IPS-18c (cell line): ENCODE measurements at regions not wholly inside any gene's neighbourhood (a gene's known extent, or its start where the extent isn't known, plus 50 kb on each side); places are given as distances from the start of the nearest gene placed in this dataset.
"Not testable (repeated sequence)": the region's sequence is repeated elsewhere in the genome, so short reads cannot be mapped to it uniquely, and the experiment has no call there.

ENCODE experiments used
- H3K4me3 ChIP-seq: 2 replicates; pipeline ENCODE4 v1.7.0; 2013; ENCODE audit warnings: low read depth, mild to moderate bottlenecking, low read length, moderate library complexity; ENCODE audit not compliant: insufficient read depth
- H3K9me3 ChIP-seq: one replicate; pipeline ENCODE4 v1.6.1; 2013; ENCODE audit warnings: mild to moderate bottlenecking, low read length, moderate library complexity; ENCODE audit not compliant: control insufficient read depth, insufficient read depth

GRCh38 chr6:165001502-165002157, 307.8 kb downstream of the C6orf118 start:
- Histone ChIP-seq H3K4me3 (no peak overlapping the region), H3K9me3 (peaks cover 6% of the 10 kb centered on the region)

GRCh38 chr6:164998297-164998696, 311.1 kb downstream of the C6orf118 start:
- Histone ChIP-seq H3K9me3 (peaks cover 6% of the 10 kb centered on the region), H3K4me3 (no peak overlapping the region)

GRCh38 chr6:164996838-164997237, 312.6 kb downstream of the C6orf118 start:
- Histone ChIP-seq H3K4me3 (no peak overlapping the region), H3K9me3 (peaks cover 6% of the 10 kb centered on the region)

GRCh38 chr6:164991573-164991972, 317.8 kb downstream of the C6orf118 start:
- no peak overlapping the region for H3K4me3 ChIP-seq
- H3K9me3 ChIP-seq: no peaks in the 10 kb centered on the region

- H3K4me3 ChIP-seq: no peak overlapping the region
- H3K9me3 ChIP-seq: no peaks in the 10 kb centered on the region
Observed at GRCh38 chr6:164990901-164991300, 318.5 kb downstream of the C6orf118 start.

GRCh38 chr6:164982389-164982788, 327.0 kb downstream of the C6orf118 start:
- H3K4me3 ChIP-seq: no peak overlapping the region
- H3K9me3 ChIP-seq: no peaks in the 10 kb centered on the region

GRCh38 chr6:164967102-164967501, 342.3 kb downstream of the C6orf118 start:
- Histone ChIP-seq H3K9me3 (peaks cover 2% of the 10 kb centered on the region), H3K4me3 (no peak overlapping the region)

GRCh38 chr6:164962805-164963204, 346.6 kb downstream of the C6orf118 start:
- Histone ChIP-seq H3K9me3 (peaks cover 2% of the 10 kb centered on the region), H3K4me3 (no peak overlapping the region)

GRCh38 chr6:164947164-164947563, 362.2 kb downstream of the C6orf118 start:
- Histone ChIP-seq H3K4me3 (no peak overlapping the region), H3K9me3 (no peaks in the 10 kb centered on the region)

GRCh38 chr6:164942271-164942670, 367.1 kb downstream of the C6orf118 start:
- no peaks in the 10 kb centered on the region for H3K9me3 ChIP-seq
- no peak overlapping the region for H3K4me3 ChIP-seq

- not testable (repeated sequence) for H3K4me3 ChIP-seq, H3K9me3 ChIP-seq
Observed at GRCh38 chr6:164933238-164933794, 376.1 kb downstream of the C6orf118 start.

GRCh38 chr6:164929408-164929977, 379.9 kb downstream of the C6orf118 start:
- H3K9me3 ChIP-seq: no peaks in the 10 kb centered on the region
- H3K4me3 ChIP-seq: no peak overlapping the region

- H3K4me3 ChIP-seq: no peak overlapping the region
- H3K9me3 ChIP-seq: no peaks in the 10 kb centered on the region
Observed at GRCh38 chr6:164928728-164929407, 380.5 kb downstream of the C6orf118 start.

- no peak overlapping the region for H3K4me3 ChIP-seq
- H3K9me3 ChIP-seq: no peaks in the 10 kb centered on the region
Observed at GRCh38 chr6:164928057-164928727, 381.2 kb downstream of the C6orf118 start.

GRCh38 chr6:164927288-164928056, 381.9 kb downstream of the C6orf118 start:
- no peaks in the 10 kb centered on the region for H3K9me3 ChIP-seq
- H3K4me3 ChIP-seq: no peak overlapping the region

GRCh38 chr6:164926686-164927085, 382.7 kb downstream of the C6orf118 start:
- Histone ChIP-seq H3K9me3 (no peaks in the 10 kb centered on the region), H3K4me3 (no peak overlapping the region)
